B cell (primary cell): ENCODE measurements at regions not wholly inside any gene's neighbourhood (a gene's known extent, or its start where the extent isn't known, plus 50 kb on each side); places are given as distances from the start of the nearest gene placed in this dataset.

Experiments used
- ATAC-seq: fragments of 200-7000 bp; cut with Tn5 transposase; one replicate; pipeline ENCODE4 v1.10.0; 2021; ENCODE audit warnings: low read depth, mild to moderate bottlenecking, moderate number of reproducible peaks, moderate library complexity
- CTCF ChIA-PET: fragments of 350-600 bp; sonication (Branson Sonifier 250); formaldehyde crosslinking; loops from one replicate; lab custom pipeline; 2021; ENCODE audit warnings: antibody characterized with exemption, inconsistent platforms; lab: Charles Lee
- POLR2A ChIA-PET: fragments of 350-600 bp; sonication (Branson Sonifier 250); formaldehyde crosslinking; loops from one replicate; lab custom pipeline; 2021; ENCODE audit warnings: antibody characterized with exemption; lab: Charles Lee
- DNase-seq: peaks from one replicate; pipeline ENCODE4 v3.0.0; 2013
- H2AFZ ChIP-seq: 2 replicates; pipeline ENCODE4 v1.6.1; 2012; ENCODE audit warnings: mild to moderate bottlenecking, low read depth, low read length; ENCODE audit not compliant: insufficient read depth, poor library complexity, severe bottlenecking
- H3K27ac ChIP-seq, 2 donors: 1 replicate in 1 of 2; 2 replicates in 1 of 2; pipeline ENCODE4 v1.5.1; 2012 to 2013; ENCODE audit warnings: low read length in 2 of 2, mild to moderate bottlenecking in 2 of 2, moderate library complexity in 1 of 2
- H3K27me3 ChIP-seq, 4 experiments: fragments of 200-600 bp in 1 of 4; sonication (generic) in 1 of 4; replicated peaks in 1 of 4; 1 replicate in 2 of 4; 2 replicates in 2 of 4; pipeline versions ENCODE4 v1.6.1 to v1.7.0; 2013 to 2016; ENCODE audit warnings: low read length in 3 of 4, mild to moderate bottlenecking in 2 of 4, mixed read lengths in 1 of 4, moderate library complexity in 1 of 4; ENCODE audit not compliant: insufficient read depth in 4 of 4, control insufficient read depth in 3 of 4; ENCODE audit errors: control extremely low read depth in 1 of 4
- H3K36me3 ChIP-seq, 2 experiments: replicated peaks in 1 of 2; 1 replicate in 1 of 2; 2 replicates in 1 of 2; pipeline versions ENCODE4 v1.6.1 to v1.7.1; 2013; ENCODE audit warnings: low read length in 1 of 2; ENCODE audit not compliant: insufficient read depth in 2 of 2, control insufficient read depth in 1 of 2; ENCODE audit errors: control extremely low read depth in 1 of 2, extremely low read depth in 1 of 2
- H3K4me1 ChIP-seq, 2 donors: fragments of 200-600 bp in 1 of 2; sonication (generic) in 1 of 2; 1 replicate in 1 of 2; 2 replicates in 1 of 2; pipeline versions ENCODE4 v1.5.1 to v1.6.1; 2013 to 2017; ENCODE audit warnings: low read length in 2 of 2; ENCODE audit not compliant: control insufficient read depth in 2 of 2, insufficient read depth in 2 of 2
- H3K4me2 ChIP-seq: replicated peaks from 2 replicates; pipeline ENCODE3; 2012; ENCODE audit warnings: mild to moderate bottlenecking, low read depth, low read length; ENCODE audit not compliant: poor library complexity, severe bottlenecking
- H3K4me3 ChIP-seq, 5 experiments: fragments of 200-600 bp in 1 of 5; sonication (generic) in 1 of 5; 1 replicate in 3 of 5; 2 replicates in 2 of 5; pipeline versions ENCODE4 v1.5.1 to v1.7.0; 2011 to 2016; ENCODE audit warnings: low read length in 4 of 5, mild to moderate bottlenecking in 4 of 5, low read depth in 2 of 5, control low read depth in 1 of 5, moderate library complexity in 1 of 5; ENCODE audit not compliant: insufficient read depth in 1 of 5; ENCODE audit errors: control extremely low read depth in 1 of 5, extremely low read depth in 1 of 5
- H3K79me2 ChIP-seq: fragments of 200-600 bp; sonication (generic); one replicate; pipeline ENCODE4 v1.6.0; 2016; ENCODE audit warnings: low read length; ENCODE audit not compliant: control insufficient read depth, insufficient read depth
- H3K9ac ChIP-seq: fragments of 200-600 bp; sonication (generic); 2 replicates; pipeline ENCODE4 v1.6.1; 2017; ENCODE audit warnings: mild to moderate bottlenecking, low read length, moderate library complexity
- H3K9me3 ChIP-seq, 3 donors: one replicate each; pipeline versions ENCODE4 v1.6.1 to v1.7.1; 2013; ENCODE audit warnings: low read length in 2 of 3; ENCODE audit not compliant: control insufficient read depth in 2 of 3, insufficient read depth in 1 of 3; ENCODE audit errors: control extremely low read depth in 1 of 3
- H4K20me1 ChIP-seq: 2 replicates; pipeline ENCODE4 v1.6.0; 2012; ENCODE audit warnings: mild to moderate bottlenecking, low read length; ENCODE audit not compliant: insufficient read depth, control insufficient read depth, poor library complexity, severe bottlenecking
- H3K27ac Mint-ChIP-seq: one replicate; pipeline ENCODE4 v1.8.0; 2021; ENCODE audit warnings: mixed read lengths
- H3K27me3 Mint-ChIP-seq: one replicate; pipeline ENCODE4 v1.8.0; 2021; ENCODE audit warnings: mixed read lengths
- H3K4me1 Mint-ChIP-seq: one replicate; pipeline ENCODE4 v1.8.0; 2021; ENCODE audit warnings: mixed read lengths
- H3K4me3 Mint-ChIP-seq: one replicate; pipeline ENCODE4 v1.8.0; 2021; ENCODE audit warnings: mixed read lengths
- H3K9me3 Mint-ChIP-seq: one replicate; pipeline ENCODE4 v1.8.0; 2022; ENCODE audit warnings: mixed read lengths; ENCODE audit not compliant: insufficient read depth
- CTCF ChIP-seq: fragments of 200-600 bp; IDR thresholded peaks from one replicate; pipeline ENCODE4 v1.8.0; 2022; ENCODE audit warnings: antibody characterized with exemption, mild to moderate bottlenecking
- EZH2 ChIP-seq: IDR thresholded peaks from 2 replicates; pipeline ENCODE4 v1.6.1; 2012; ENCODE audit warnings: borderline replicate concordance, low read depth, mild to moderate bottlenecking, moderate library complexity, low read length; ENCODE audit not compliant: insufficient read depth, poor library complexity, severe bottlenecking
- WGBS: methylation state at CpG from one replicate; pipeline ENCODE4 v1.1.5; 2013; ENCODE audit warnings: missing lambda C conversion rate; ENCODE audit not compliant: insufficient coverage; 5-methylcytosine and 5-hydroxymethylcytosine counted together
- intact Hi-C: fragments of 100-400 bp; cut with micrococcal nuclease; formaldehyde crosslinking; loops from one replicate; pipeline ENCODE4 v1.10.0; 2022

- Mint-ChIP-seq H3K9me3 (no peaks in the 10 kb centered on the region), H3K27me3 (peaks cover 7% of the 10 kb centered on the region), H3K4me3 (no peak overlapping the region), H3K27ac (no peak overlapping the region), H3K4me1 (peaks cover 16% of the 10 kb centered on the region)
- Histone ChIP-seq H3K4me3 (no peak overlapping the region), H3K27me3 (no peaks in the 10 kb centered on the region), H3K4me2 (no peak overlapping the region), H3K9me3 (no peaks in the 10 kb centered on the region), H3K27ac (no peak overlapping the region), H3K79me2 (no peaks in the 10 kb centered on the region), H3K4me1 (peaks cover 13 to 14% of the 10 kb centered on the region in 2 donors), H3K9ac (no peak overlapping the region), H2AFZ (no peak overlapping the region), H3K36me3 (no peaks in the 10 kb centered on the region), H4K20me1 (no peaks in the 10 kb centered on the region)
- TF ChIP-seq EZH2 = no peak
- TF ChIP-seq CTCF = no peak
- WGBS = 100% methylated on average over 1 of the region's 1 CpG
- DNase-seq (no peak), ATAC-seq (no peak)
- intact Hi-C loops = no loop called here
- ChIA-PET CTCF (no interaction called here), POLR2A (no interaction called here)
Measured at GRCh38 chr15:48003441-48003840, 117.3 kb upstream of the SLC24A5 start.

GRCh38 chr15:48005077-48005476 lies 115.7 kb upstream of the SLC24A5 start:
- intact Hi-C loops = no loop called here
- CTCF ChIA-PET = no interaction called here
- TF ChIP-seq EZH2 = no peak
- no peak for TF ChIP-seq CTCF
- no peaks in the 10 kb centered on the region for H3K36me3 ChIP-seq
- H3K27ac ChIP-seq = no peak overlapping the region
- H3K27me3 ChIP-seq = no peaks in the 10 kb centered on the region
- no peak overlapping the region for H3K4me3 ChIP-seq
- peaks cover 16% of the 10 kb centered on the region for H3K4me1 Mint-ChIP-seq
- H3K9me3 ChIP-seq = no peaks in the 10 kb centered on the region
- 100% methylated on average over 1 of the region's 1 CpG for WGBS
- no peak overlapping the region for H3K9ac ChIP-seq
- no peak overlapping the region for H3K4me2 ChIP-seq
- no peak overlapping the region for H2AFZ ChIP-seq
- no peaks in the 10 kb centered on the region for H4K20me1 ChIP-seq
- H3K27me3 Mint-ChIP-seq = peaks cover 9% of the 10 kb centered on the region
- no peak overlapping the region for H3K27ac Mint-ChIP-seq
- POLR2A ChIA-PET = no interaction called here
- H3K9me3 Mint-ChIP-seq = no peaks in the 10 kb centered on the region
- H3K4me3 Mint-ChIP-seq = no peak overlapping the region
- H3K79me2 ChIP-seq = no peaks in the 10 kb centered on the region
- peaks cover 13 to 14% of the 10 kb centered on the region in 2 donors for H3K4me1 ChIP-seq
- ATAC-seq = no peak
- DNase-seq = no peak
